Endothelial cell of umbilical vein (primary cell): ENCODE measurements at regions not wholly inside any gene's neighbourhood (a gene's known extent, or its start where the extent isn't known, plus 50 kb on each side); places are given as distances from the start of the nearest gene placed in this dataset.

Experiments
- CTCF ChIP-seq, 2 donors: IDR thresholded peaks; 1 replicate in 1 of 2; 2 replicates in 1 of 2; pipeline ENCODE4 v1.5.1; 2011; ENCODE audit warnings: low read length in 2 of 2, mild to moderate bottlenecking in 2 of 2, moderate library complexity in 2 of 2, control low read depth in 1 of 2, inconsistent platforms in 1 of 2, low read depth in 1 of 2; ENCODE audit not compliant: insufficient read depth in 1 of 2; ENCODE audit errors: extremely low read depth in 1 of 2
- EZH2 ChIP-seq: IDR thresholded peaks from 2 replicates; pipeline ENCODE4 v1.6.1; 2012; ENCODE audit warnings: borderline replicate concordance, low read depth, mild to moderate bottlenecking, moderate library complexity, low read length, inconsistent platforms; ENCODE audit not compliant: severe bottlenecking
- FOS ChIP-seq: IDR thresholded peaks from 2 replicates; pipeline ENCODE4 v1.6.1; 2011; ENCODE audit warnings: mild to moderate bottlenecking, low read length, moderate library complexity, borderline replicate concordance; ENCODE audit not compliant: insufficient read depth
- JUN ChIP-seq: IDR thresholded peaks from 2 replicates; pipeline ENCODE4 v1.6.1; 2011; ENCODE audit warnings: borderline replicate concordance, low read depth; ENCODE audit not compliant: insufficient read length, insufficient read depth
- MAX ChIP-seq: IDR thresholded peaks from 2 replicates; pipeline ENCODE4 v1.6.1; 2011; ENCODE audit not compliant: insufficient read depth, insufficient read length
- POLR2A ChIP-seq: IDR thresholded peaks from 2 replicates; pipeline ENCODE4 v1.6.1; 2012; ENCODE audit warnings: low read depth, mild to moderate bottlenecking, control low read depth, low read length
- POLR2AphosphoS5 ChIP-seq: IDR thresholded peaks from 2 replicates; pipeline ENCODE4 v1.6.1; 2012; ENCODE audit warnings: low read depth, mild to moderate bottlenecking, control low read depth, low read length, moderate library complexity; ENCODE audit not compliant: insufficient read depth

GRCh38 chr7:41147606-41148485 is 555.0 kb downstream of the INHBA start:
- TF ChIP-seq CTCF (IDR thresholded peaks at IDR 0.05; ENCODE audit: extremely low read depth in 1 of 2, insufficient read depth in 1 of 2, low read depth in 1 of 2, low read length in 2 of 2) (no peak), POLR2AphosphoS5 (no peak), POLR2A (no peak), MAX (no peak), EZH2 (no peak), FOS (no peak), JUN (no peak)
